ENCODE measurements at regions not wholly inside any gene's neighbourhood (a gene's known extent, or its start where the extent isn't known, plus 50 kb on each side); places are given as distances from the start of the nearest gene placed in this dataset.

DNA sequence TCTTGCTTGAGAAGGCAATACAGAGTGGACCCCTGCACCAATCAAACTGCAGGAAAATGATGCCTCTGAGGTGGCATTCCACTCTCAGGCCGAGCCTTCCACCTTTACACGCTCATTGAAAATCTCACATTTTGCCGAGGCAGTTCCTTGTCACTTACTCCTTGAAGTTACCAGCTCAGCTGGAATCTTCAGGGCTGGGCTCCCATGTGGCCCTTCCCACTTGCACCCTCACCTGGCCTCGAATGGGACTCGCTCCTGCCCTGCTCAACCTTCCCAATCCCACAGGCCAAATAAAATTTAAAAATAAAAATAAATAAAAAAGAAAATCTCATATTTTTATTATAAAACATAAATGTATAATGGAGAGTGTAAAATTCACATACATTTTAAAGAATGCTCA, 790.7 kb upstream of the COBL start:
- no peak for DNase-seq

DNA sequence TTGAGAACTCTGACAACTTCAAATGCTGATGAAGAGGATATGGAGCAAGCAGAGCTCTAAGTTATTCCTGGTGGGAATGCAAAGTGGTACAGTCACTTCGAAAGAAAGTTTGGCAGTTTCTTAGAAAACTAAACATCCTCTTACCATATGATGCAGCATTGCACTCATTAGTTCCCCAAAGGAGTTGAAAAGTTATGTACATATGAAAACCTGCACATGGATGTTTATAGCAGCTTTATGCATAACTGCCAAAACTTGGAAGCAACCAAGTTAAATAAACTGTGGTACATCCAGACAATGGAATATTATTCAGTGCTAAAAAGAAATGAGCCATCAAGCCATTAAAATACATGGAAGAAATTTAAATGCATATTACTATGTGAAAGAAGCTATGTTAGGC, 779.3 kb upstream of the COBL start:
- DNase-seq: no peak

DNA sequence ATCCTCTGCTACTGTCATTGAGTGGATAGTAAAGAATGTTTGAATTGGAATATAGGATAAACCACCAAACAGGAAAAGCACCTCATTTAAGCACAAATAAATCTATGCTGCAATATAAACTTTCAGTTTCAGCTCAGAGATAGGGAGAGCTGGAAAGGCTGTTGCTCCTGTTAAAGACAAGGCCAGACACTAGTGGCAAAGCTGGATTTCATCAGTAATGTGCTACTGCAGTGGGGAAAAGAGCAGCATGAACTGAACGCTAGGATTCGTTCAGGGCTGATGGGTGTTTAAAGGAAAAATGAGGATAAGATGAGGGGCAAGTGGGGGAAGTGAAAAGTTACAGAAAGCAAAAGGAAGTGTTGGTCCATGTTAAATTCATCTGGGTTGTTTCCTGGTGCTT, 775.4 kb upstream of the COBL start:
- DNase-seq: no peak

DNA sequence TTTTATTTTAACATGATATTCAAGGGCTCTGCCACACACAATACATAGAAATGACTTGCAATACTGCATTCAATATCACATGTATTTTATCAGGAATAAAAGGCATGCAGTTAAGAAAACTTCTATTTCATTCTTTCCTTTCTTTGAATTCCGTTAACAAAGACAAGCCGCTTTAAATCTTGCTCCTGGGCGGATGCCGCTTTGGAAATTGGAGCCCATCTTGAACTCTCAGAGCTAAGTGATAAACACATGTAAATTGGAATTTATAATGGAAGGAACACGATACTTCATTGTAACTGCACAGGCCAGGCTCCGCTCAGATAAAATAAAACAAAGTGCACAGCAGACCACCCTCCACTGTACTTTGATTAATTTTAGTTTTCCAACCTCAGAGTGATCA, 774.5 kb upstream of the COBL start:
- no peak for DNase-seq

DNA sequence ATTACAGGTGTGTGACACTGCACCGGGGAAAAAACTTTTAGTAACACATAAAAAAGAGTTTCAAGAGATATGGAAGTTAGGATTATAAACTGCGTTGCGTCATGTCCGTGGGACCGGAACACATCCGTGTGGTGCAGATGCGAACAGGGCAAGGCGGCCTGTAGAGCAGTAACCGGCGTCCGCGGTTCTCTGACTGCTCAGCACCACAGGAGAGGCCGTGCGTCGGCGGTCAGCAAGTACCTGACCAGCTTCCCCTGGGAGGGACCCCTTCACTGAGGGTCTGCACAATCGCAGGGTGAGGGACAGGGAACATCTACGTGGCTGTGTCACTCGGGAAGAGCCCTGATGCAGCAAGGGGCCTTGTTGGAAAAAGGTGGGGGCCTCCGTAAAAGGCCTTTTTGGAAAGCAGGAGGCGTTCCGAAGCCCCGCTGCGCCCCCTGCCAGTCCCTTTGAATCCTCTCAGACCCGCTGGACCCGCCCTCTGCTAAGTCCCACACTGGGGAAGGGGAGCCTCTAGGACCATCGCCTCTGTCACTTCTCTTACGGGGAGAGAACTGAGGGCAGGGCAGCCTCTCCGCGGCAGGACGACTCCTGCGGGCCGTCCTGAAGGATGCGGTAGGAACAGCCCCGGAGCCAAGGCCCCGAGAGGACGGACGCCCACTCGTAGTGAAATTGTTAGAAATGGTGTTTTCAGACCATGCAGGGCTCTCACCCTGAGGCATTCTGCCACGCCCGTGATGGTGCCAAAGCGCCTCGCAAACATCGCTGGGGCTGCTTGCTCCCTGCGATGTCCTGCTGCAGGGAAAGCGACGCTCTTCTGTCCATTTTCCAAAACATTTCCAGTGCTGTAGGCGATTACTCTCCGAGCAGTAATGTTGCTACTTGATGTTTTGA, 771.6 kb upstream of the COBL start:
- no peak for DNase-seq

DNA sequence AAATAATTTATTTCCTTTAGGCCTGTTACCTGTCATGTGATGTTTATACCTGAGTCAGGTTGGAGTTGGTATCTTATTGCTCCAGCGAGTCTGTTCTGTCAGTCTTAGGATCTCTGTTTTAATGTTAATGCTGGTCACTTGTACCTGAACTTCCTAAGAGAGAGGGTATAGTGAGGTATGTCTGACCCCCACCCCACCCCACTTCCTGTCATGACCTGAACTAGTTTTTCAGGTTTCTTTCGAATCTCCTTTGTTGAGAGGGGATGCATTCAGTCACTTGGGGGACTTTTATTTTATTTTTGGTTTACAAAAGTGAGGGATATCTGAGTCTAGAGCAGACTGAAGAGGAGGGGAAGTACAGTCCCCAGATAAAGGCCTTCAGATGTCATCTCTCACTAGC, 769.0 kb upstream of the COBL start:
- no peak for DNase-seq

DNA sequence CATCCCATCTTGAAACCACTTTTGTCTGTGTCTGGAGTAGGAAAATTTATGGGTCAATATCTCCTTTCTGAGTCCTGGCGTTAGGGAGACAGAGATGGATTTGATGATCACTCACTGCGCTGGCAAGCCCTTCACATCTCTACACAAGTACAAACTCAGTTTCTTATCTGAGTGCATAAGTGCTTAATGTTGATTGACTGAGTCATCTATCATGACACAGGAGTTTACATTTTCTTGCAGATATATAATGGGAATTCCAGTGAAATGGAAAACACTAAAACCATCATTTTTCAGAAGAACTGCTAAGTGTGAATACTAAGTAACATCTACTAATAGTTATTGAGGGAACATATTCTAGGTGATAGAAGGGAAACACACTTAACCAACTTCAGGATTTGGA, 763.9 kb upstream of the COBL start:
- no peak for DNase-seq

DNA sequence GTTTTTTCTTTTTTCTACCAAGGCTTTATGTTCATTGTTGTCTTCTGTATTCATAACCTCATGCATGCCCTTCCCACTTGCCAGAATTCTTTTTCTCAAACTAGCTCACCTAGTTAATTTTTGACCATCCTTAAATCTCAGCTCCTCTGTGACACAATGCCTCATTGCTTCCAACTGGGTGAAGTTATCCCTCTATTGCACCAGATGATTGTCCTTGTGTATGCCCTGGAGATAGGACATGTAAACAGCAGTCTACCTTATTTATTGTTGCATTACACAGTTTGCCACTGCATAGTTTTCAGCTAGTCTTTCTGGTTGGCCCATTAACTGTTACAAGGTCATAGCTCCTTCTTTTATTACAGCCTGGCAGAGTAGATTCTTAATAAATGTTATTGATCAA, 763.1 kb upstream of the COBL start:
- DNase-seq: no peak

DNA sequence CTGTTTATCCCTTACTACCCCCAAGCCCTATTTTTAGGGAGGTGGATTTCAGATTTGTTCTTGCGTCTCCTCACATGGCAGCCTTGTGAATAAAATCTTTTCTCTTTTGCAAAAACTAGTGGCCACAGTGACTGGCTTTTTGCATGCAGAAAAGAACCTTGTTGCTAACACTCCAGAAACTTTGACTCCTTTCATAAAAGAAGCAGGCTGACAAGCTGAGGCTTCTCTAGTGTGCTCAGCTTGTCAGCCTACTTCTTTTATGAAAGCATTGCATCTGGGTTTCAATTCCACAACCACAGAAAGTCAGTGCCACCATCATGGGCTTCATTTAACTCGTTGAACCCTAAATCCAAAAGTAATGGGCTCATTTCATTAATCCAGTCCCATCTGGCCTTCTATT, 761.0 kb upstream of the COBL start:
- no peak for DNase-seq

DNA sequence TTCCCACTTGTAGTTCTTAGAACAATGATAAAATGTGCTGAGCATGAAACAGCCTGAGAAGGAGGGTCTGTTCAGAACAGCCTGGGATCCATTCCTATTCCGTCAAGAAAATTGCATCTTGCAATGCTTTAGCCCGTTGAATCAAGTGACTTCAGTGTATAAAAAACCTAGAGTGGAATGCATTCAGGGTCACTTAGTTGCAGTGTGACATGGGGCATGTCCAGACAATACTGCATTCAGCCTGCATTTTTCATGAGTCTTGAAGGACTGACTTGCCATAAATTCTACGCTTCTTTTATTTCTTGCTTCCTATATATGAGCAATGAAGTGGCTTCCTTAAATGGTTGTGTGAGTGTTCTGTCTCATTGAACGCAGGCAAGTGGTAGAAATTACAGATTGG, 758.3 kb upstream of the COBL start:
- DNase-seq: no peak

DNA sequence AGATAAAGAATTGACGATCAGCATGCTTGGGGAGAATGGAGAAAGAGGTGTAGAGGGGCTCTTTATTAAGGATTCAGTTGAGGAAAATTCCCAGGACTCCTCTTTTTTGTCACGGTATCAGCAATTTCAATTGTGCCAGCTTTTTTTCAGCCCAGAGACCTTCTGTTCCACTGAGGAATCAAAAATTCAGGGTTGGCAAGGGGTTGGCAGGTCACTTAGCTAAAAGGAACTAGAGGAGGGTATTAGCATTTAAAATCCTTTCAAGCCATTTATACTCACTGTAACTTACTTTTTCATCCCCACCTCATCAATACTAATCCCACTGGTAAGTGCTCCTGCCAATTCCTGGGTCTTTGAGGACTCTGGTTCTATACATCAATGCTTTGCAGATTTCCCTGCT, 757.5 kb upstream of the COBL start:
- no peak for DNase-seq

DNA sequence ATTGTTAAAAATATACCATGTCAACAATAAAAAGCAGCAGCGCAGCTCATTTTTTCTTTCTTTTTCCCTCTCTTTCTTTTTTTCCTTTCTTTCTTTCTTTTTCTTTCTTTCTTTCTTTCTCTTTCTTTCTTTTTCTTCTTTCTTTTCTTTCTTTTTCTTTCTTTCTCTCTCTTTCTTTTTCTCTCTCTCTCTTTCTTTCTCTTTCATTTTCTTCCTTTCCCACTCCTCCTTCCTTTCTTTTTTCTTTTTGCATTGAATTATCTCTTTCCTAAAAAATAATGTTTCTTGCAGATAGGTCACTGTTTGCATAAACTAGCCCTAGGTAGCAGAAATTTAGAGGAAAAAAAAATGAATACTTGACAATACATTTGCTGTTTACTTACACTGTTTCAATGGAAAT, 755.1 kb upstream of the COBL start:
- no peak for DNase-seq

DNA sequence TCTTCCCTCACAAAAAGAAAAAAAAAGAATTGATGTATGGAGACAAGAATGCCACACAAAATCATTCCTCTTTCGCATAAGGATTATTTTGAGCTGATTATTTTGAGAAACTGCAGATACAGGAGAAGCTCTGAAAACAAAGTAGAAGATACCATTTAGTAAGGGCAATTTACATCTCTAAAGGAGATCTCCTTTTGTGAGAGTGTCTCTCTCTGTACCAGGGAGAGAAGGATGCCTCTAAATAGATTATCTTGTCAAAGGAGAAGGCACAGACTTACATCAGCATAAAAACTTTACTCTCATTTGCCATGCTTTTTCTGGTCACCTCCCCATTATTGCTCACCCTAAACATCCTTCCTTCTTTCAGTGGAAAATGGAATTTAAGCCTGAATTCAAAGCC, 747.9 kb upstream of the COBL start:
- DNase-seq: no peak

DNA sequence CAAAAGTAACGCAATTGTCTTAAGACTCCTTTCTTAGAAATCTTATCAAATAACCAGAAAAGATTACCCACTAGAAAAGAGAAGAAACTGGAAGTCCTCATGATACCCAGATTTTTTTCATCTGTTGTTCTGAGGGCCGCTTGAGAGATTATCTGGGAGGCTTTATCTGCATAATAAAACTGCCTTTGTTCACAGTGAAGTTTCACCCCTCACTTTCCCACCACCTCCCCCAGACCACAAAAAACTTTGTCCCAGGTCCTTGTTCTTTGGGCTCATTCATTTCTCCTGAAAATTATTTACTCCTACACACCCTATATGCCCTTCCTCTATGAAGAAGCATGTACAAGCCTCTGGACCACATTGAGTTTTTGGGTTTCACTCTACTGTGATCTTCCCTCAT, 745.1 kb upstream of the COBL start:
- DNase-seq: no peak

DNA sequence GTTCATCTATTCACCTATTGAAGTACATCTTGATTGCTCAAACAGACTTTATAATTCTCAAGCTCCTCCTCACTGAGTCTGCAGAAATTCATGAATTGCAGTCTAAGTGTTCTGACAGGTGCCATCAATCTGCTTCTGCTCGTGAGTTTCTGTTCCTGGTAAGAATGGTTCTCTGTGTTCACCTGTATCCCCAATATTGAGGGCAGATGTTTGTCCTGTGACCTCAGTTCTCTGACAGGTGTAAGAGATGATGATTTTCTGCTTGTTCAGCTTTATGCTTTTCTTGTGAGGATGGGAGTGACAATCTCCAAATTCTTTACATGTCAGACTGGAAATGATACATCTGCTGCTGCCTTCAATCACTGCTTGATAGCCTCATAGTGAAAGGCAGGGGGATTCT, 736.9 kb upstream of the COBL start:
- DNase-seq: no peak

DNA sequence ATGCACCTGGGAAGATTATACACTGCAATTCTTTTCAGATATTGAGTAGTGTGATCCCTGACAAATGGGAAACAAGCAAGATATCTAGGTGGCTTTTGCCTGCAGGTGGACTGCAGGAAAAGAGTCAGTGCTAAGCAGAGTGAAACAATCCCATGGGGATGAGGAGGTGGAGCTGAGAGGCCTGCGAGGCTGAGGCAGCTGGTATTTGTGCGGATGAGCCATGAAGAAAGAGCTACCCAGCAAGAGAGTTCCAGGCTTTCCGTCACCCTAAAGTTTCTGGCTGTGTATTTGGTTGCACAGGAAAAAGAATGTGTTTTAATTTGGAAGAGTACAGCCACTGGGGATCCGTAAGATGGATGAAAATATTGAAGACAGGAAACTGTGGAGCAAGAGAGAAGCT, 714.1 kb upstream of the COBL start:
- DNase-seq: no peak

DNA sequence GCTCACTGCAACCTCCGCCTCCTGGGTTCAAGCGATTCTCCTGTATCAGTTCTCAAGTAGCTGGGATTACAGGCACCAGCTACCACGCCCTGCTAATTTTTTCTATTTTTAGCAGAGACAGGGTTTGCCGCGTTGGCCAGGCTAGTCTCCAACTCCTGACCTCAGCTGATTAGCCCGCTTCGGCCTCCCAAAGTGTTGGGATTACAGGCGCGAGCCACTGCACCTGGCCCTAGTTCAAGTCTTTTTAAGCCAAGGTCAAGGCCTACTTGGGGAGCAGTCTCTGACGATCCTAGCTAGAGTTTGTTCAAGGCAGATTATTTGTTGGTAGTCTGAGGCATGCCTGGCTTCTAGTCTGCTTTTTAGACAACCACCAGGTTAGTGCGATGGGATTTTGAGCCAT, 709.5 kb upstream of the COBL start:
- no peak for DNase-seq

DNA sequence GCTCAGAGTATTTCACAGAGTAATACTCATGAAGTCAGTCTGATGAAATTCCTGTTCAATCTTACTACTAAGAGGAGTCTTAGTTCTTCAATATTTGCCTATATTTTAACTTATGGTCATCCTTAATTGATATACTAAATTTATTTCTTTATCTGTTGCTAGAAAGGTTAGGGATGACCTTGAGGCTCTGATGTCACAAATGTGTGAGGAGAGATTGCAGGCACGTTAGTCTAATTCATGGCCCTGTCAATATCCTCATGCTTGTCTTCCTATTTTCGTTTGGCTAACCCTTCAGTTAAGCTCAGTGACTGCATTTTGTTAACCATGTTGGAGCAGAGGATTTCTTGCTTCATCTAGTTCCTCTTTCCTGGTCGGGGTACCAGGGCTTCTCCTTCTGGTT, 704.7 kb upstream of the COBL start:
- DNase-seq: no peak

DNA sequence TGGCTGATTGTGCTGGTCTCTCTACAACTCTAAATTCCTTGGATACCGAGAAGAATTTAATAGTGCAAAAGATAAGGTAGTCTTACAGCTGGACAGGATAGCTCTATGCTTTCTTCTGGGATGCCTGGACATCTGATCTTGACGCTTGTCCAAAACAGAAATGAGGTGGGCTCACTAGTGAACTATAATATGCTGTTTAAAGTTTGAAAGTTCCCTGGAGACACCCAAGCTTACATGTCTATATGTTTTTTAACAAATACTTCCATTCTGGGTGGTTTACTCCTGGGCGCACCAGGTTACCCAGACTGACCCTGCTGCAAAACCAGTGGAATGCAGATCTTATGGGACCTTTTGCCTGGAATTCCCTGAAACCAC, 702.1 kb upstream of the COBL start:
- no peak for DNase-seq

DNA sequence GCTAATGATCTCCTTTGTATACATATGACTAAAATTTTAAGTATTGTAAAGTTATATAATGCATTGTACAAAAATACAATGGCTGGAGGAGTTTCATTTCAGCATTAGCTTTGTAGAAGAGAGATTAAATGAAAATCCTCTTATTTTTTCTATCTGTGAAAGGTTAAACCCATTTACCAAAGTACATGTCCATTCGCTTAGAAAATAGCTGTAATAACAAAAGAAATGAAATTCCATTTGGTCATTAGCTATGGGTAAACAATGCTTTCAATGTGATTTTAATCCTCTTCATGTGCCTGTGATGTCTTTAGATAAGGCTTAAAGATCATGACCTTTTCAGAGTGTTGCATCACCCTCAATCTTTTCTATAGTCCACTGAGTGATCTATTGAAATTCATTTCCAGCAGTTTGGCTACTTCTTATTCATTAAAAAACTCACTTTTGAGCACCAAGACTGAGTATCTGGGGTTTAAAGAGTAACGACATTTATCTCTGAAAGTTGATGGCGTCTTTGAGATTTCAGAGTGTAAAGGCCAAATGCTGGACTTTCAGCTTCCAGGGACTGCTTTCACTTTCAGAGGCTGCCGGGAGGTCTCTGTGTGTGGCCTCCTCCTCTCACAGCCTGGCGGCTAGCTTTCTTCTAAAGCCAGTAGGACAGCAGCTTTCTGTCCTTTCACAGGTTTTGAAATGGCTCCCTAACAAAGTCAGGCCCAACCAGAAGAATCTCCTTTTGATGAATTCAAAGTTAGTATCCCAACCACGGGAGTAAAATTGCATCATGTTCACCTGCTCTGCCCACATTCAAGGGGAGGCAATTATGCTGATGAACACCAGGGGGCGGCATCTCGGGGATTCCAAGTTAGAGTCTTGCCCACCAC, 701.4 kb upstream of the COBL start:
- DNase-seq: peak; percentile 35

DNA sequence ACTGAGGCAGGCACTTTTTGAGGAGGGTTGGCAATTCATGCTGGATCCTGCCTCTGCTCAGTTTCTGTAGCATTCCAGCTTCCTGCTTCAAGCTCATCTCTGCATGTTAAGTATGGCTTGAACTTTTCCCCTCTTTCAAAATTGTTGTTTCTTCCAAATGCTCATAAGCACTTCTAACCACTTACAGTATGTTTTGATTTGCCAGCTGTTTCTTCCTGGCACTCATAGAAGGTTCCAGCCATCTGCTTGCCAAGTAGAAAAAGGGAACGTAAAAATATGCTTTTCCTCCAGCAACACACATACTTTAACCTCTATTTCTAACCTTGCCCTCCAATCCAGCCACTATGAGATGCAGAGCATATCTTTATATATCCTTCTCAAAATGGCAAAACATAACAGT, 692.6 kb upstream of the COBL start:
- DNase-seq: no peak

DNA sequence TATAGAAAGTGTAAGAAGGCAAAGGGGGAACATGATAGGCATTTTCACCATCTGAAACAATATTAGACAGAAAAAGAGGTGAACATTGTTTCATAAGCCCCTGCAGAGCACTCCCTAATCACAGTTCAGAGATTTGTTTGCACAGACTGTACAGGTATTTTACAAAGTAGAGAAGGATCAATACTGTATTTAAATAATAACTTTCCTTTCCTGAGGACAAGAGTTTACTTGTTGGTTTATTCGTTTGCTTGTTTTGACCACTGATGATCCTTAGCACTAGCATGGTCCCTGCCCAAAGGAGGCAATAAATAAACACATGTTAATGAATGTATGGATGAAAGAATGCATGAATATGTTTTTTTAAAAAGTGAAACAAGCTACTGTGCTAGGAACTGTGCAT, 690.1 kb upstream of the COBL start:
- DNase-seq: no peak

DNA sequence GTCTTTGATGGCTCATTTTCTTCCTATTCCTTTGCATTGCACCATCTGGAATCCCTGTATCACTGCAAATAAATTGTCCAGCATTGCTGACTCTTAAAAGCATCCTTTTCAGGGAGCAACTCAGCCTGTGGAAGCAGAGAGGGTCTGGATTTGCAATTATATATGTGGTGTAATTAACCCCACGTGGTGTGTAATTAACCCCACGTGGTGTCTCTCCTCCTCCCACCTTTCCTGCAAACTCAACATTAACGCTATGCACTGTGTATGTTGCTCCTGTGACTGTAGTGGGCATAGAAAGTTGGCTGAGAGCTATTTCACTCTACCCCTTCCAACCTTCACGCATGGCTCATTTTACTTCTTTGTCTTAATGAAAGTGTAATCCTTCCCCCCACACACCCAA, 689.0 kb upstream of the COBL start:
- DNase-seq: no peak

DNA sequence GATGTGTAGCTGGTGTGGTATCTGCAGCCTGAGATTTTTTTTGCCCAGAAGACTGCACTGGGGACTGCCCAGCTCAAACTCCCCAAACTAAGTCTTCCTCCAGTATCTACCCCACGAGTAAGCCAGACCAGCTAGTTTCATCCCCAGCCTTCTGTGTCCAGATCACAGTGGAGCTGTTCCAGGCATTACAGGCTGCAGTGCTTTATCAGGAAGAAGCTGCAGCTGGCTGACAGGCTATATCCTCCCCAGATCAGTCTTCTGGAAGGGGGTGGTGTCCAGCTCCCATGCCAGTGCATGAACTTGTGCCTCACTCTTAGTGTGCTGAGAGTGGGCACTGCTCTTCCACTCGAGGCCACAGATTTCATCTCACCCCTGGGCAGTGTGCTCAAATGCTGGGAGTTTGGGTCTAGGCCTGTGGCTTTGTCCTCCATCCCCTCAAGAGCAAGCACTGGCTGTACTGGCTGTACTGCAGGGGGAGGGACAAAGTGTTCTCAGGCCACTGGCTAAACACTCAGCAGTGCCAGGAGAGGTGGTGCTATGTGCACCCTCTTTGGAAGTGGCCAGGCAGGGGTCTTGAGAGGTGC, 679.1 kb upstream of the COBL start:
- DNase-seq: no peak
